Kidney epithelial cell (primary cell): ENCODE measurements at regions not wholly inside any gene's neighbourhood (a gene's known extent, or its start where the extent isn't known, plus 50 kb on each side); places are given as distances from the start of the nearest gene placed in this dataset.

Source experiments
- DNase-seq: peaks from one replicate; pipeline ENCODE4 v3.0.0-alpha.2; 2010; ENCODE audit warnings: low read depth
- H3K27me3 ChIP-seq: 2 replicates; pipeline ENCODE4 v1.6.0; 2011; ENCODE audit warnings: low read length; ENCODE audit not compliant: control insufficient read depth, insufficient read depth
- H3K36me3 ChIP-seq: 2 replicates; pipeline ENCODE4 v1.5.1; 2011; ENCODE audit warnings: low read length; ENCODE audit not compliant: control insufficient read depth, insufficient read depth
- H3K4me3 ChIP-seq: 2 replicates; pipeline ENCODE4 v1.5.1; 2011; ENCODE audit warnings: low read depth, mild to moderate bottlenecking, control low read depth, low read length
- CTCF ChIP-seq: IDR thresholded peaks from 2 replicates; pipeline ENCODE4 v1.5.1; 2011; ENCODE audit warnings: mild to moderate bottlenecking, moderate library complexity, low read length, control low read depth, inconsistent platforms; ENCODE audit not compliant: insufficient read depth, poor library complexity, severe bottlenecking

GRCh38 chr1:199466961-199467360 lies 560.5 kb upstream of the NR5A2 start:
- no peak overlapping the region for H3K4me3 ChIP-seq
- DNase-seq: no peak
- no peaks in the 10 kb centered on the region for H3K27me3 ChIP-seq
- H3K36me3 ChIP-seq: no peaks in the 10 kb centered on the region
- TF ChIP-seq CTCF: no peak

GRCh38 chr1:199472018-199472417 lies 555.5 kb upstream of the NR5A2 start:
- Histone ChIP-seq H3K4me3 (no peak overlapping the region), H3K36me3 (no peaks in the 10 kb centered on the region), H3K27me3 (no peaks in the 10 kb centered on the region)
- DNase-seq: no peak
- TF ChIP-seq CTCF: no peak

GRCh38 chr1:199472978-199473377 lies 554.5 kb upstream of the NR5A2 start:
- no peaks in the 10 kb centered on the region for H3K36me3 ChIP-seq

GRCh38 chr1:199474738-199475137 lies 552.8 kb upstream of the NR5A2 start:
- no peak for DNase-seq
- Histone ChIP-seq H3K27me3 (no peaks in the 10 kb centered on the region), H3K36me3 (no peaks in the 10 kb centered on the region), H3K4me3 (no peak overlapping the region)
- TF ChIP-seq CTCF: no peak

More at GRCh38 chr1:199472978-199473377, 554.5 kb upstream of the NR5A2 start:
- DNase-seq: no peak
- TF ChIP-seq CTCF: no peak
- H3K27me3 ChIP-seq: no peaks in the 10 kb centered on the region
- H3K4me3 ChIP-seq: no peak overlapping the region

GRCh38 chr1:199482426-199482825 lies 545.1 kb upstream of the NR5A2 start:
- DNase-seq: no peak
- Histone ChIP-seq H3K27me3 (no peaks in the 10 kb centered on the region), H3K36me3 (no peaks in the 10 kb centered on the region), H3K4me3 (no peak overlapping the region)
- no peak for TF ChIP-seq CTCF

- no peak for TF ChIP-seq CTCF
- no peak for DNase-seq
- Histone ChIP-seq H3K36me3 (no peaks in the 10 kb centered on the region), H3K4me3 (no peak overlapping the region), H3K27me3 (no peaks in the 10 kb centered on the region)
Observed at GRCh38 chr1:199489594-199489993, 537.9 kb upstream of the NR5A2 start.
